ENCODE measurements at regions not wholly inside any gene's neighbourhood (a gene's known extent, or its start where the extent isn't known, plus 50 kb on each side); places are given as distances from the start of the nearest gene placed in this dataset.

DNA sequence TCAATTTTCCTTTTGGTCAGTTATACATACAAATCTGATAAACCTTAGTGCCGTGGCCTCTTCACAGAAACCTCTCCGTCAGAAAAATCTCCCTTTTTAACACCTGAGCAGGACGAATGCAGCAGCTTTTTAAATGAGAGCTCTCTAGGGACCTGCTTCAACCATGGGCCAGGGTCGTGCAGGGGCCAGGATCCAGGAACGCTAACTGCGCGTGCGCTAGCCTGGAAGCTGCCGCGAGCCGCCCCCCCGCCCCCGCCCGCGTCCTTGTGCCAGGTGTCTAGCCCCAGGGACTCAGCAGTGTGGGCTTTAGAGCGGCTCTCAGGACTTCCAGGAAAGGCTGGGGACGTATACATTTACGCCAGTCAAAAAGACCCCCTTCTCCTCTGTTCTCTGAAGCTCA, 136.8 kb upstream of the FMN2 start:
- TF ChIP-seq, protein P1, sequence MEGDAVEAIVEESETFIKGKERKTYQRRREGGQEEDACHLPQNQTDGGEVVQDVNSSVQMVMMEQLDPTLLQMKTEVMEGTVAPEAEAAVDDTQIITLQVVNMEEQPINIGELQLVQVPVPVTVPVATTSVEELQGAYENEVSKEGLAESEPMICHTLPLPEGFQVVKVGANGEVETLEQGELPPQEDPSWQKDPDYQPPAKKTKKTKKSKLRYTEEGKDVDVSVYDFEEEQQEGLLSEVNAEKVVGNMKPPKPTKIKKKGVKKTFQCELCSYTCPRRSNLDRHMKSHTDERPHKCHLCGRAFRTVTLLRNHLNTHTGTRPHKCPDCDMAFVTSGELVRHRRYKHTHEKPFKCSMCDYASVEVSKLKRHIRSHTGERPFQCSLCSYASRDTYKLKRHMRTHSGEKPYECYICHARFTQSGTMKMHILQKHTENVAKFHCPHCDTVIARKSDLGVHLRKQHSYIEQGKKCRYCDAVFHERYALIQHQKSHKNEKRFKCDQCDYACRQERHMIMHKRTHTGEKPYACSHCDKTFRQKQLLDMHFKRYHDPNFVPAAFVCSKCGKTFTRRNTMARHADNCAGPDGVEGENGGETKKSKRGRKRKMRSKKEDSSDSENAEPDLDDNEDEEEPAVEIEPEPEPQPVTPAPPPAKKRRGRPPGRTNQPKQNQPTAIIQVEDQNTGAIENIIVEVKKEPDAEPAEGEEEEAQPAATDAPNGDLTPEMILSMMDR (conservative IDR thresholded peaks at IDR 0.05; ENCODE audit: low read length) = no peak
- no peak for TF ChIP-seq EZH2phosphoT487 (IDR thresholded peaks at IDR 0.05; ENCODE audit: borderline replicate concordance, low read depth, low read length)

All from OCI-LY7 (cell line).